A673 (cell line): ENCODE measurements at regions not wholly inside any gene's neighbourhood (a gene's known extent, or its start where the extent isn't known, plus 50 kb on each side); places are given as distances from the start of the nearest gene placed in this dataset.
"Not testable (repeated sequence)": the region's sequence is repeated elsewhere in the genome, so short reads cannot be mapped to it uniquely, and the experiment has no call there.

Source experiments
- BruUV-seq: library from RNA; stranded (reverse); fragments of 400-500 nt; replicated peaks from 2 replicates; lab custom pipeline; 2021; lab: Mats Ljungman, UMichigan
- CTCF ChIA-PET: fragments of 300-600 bp; sonication (Branson Sonifier 250); formaldehyde crosslinking; loops from one replicate; lab custom pipeline; 2022; ENCODE audit warnings: antibody characterized with exemption; lab: Charles Lee
- POLR2A ChIA-PET: fragments of 300-600 bp; sonication (Branson Sonifier 250); formaldehyde crosslinking; loops from one replicate; lab custom pipeline; 2022; ENCODE audit warnings: antibody characterized with exemption; ENCODE audit not compliant: low non-redundant PET; lab: Charles Lee
- DNase-seq: peaks from one replicate; pipeline ENCODE4 v3.0.0-alpha.2; 2015; ENCODE audit warnings: low spot score
- H3K27ac ChIP-seq: fragments of 200-600 bp; sonication (generic); 2 replicates; pipeline ENCODE4 v1.5.1; 2016; ENCODE audit warnings: mixed run types, low read depth, mild to moderate bottlenecking, mixed read lengths, antibody characterized with exemption, low read length; ENCODE audit not compliant: poor library complexity, severe bottlenecking
- H3K27me3 ChIP-seq: fragments of 200-600 bp; sonication (generic); replicated peaks from 2 replicates; pipeline ENCODE4 v1.6.1; 2017; ENCODE audit warnings: mixed run types, low read depth, mild to moderate bottlenecking, mixed read lengths, antibody characterized with exemption, low read length; ENCODE audit not compliant: insufficient read depth, poor library complexity
- H3K36me3 ChIP-seq: fragments of 200-600 bp; sonication (generic); 2 replicates; pipeline ENCODE4 v1.6.1; 2016; ENCODE audit warnings: mixed run types, mild to moderate bottlenecking, mixed read lengths, antibody characterized with exemption, low read length; ENCODE audit not compliant: insufficient read depth, poor library complexity, severe bottlenecking
- H3K4me1 ChIP-seq: fragments of 200-600 bp; sonication (generic); 2 replicates; pipeline ENCODE4 v1.6.1; 2017; ENCODE audit warnings: mixed run types, mild to moderate bottlenecking, mixed read lengths, antibody characterized with exemption, low read length; ENCODE audit not compliant: insufficient read depth, poor library complexity, severe bottlenecking
- H3K4me3 ChIP-seq: fragments of 200-600 bp; sonication (generic); 2 replicates; pipeline ENCODE4 v1.5.1; 2016; ENCODE audit warnings: low read depth, mixed run types, mild to moderate bottlenecking, mixed read lengths, low read length; ENCODE audit not compliant: poor library complexity, severe bottlenecking
- H3K9me3 ChIP-seq: fragments of 200-600 bp; sonication (generic); 2 replicates; pipeline ENCODE4 v1.6.1; 2016; ENCODE audit warnings: mixed run types, low read depth, mild to moderate bottlenecking, mixed read lengths, antibody characterized with exemption, low read length; ENCODE audit not compliant: poor library complexity, severe bottlenecking
- CTCF ChIP-seq: fragments of 300-800, 200-600 bp; sonication (generic); conservative IDR thresholded peaks from 2 replicates; pipeline ENCODE4 v1.5.1; 2017; ENCODE audit warnings: low read depth, mild to moderate bottlenecking, antibody characterized with exemption, low read length, moderate library complexity, mixed read lengths
- EZH2 ChIP-seq: fragments of 200-600 bp; sonication (generic); IDR thresholded peaks from 2 replicates; pipeline ENCODE4 v1.6.1; 2017; ENCODE audit warnings: borderline replicate concordance, low read depth, mild to moderate bottlenecking, mixed read lengths, antibody characterized with exemption, low read length; ENCODE audit not compliant: poor library complexity, severe bottlenecking
- intact Hi-C: fragments of 100-400 bp; cut with micrococcal nuclease; formaldehyde crosslinking; loops from one replicate; pipeline ENCODE4 v1.10.0; 2022; ENCODE audit not compliant: unreplicated experiment

GRCh38 chr11:67781967-67782366 is 107.5 kb upstream of the ALDH3B2 start:
- intact Hi-C loops, H3K4me1 ChIP-seq, BruUV-seq, CTCF ChIA-PET, H3K27me3 ChIP-seq, DNase-seq, H3K9me3 ChIP-seq, H3K36me3 ChIP-seq, H3K27ac ChIP-seq, POLR2A ChIA-PET, H3K4me3 ChIP-seq: not testable (repeated sequence)

GRCh38 chr11:67781506-67781905 is 107.1 kb upstream of the ALDH3B2 start:
- CTCF ChIA-PET, H3K4me3 ChIP-seq, H3K27me3 ChIP-seq, POLR2A ChIA-PET, H3K4me1 ChIP-seq, H3K36me3 ChIP-seq, BruUV-seq, H3K27ac ChIP-seq, intact Hi-C loops, DNase-seq, H3K9me3 ChIP-seq: not testable (repeated sequence)

GRCh38 chr11:67780056-67780455 is 105.6 kb upstream of the ALDH3B2 start:
- no peak for TF ChIP-seq EZH2
- intact Hi-C loops: no loop called here
- CTCF ChIA-PET: no interaction called here

GRCh38 chr11:67779189-67779875 is 104.9 kb upstream of the ALDH3B2 start:
- H3K4me3 ChIP-seq, H3K9me3 ChIP-seq, H3K27me3 ChIP-seq, H3K4me1 ChIP-seq, intact Hi-C loops, DNase-seq, H3K27ac ChIP-seq, H3K36me3 ChIP-seq, BruUV-seq, POLR2A ChIA-PET, CTCF ChIA-PET: not testable (repeated sequence)

More at GRCh38 chr11:67780056-67780455, 105.6 kb upstream of the ALDH3B2 start:
- no peaks in the 10 kb centered on the region for H3K9me3 ChIP-seq
- POLR2A ChIA-PET: no interaction called here
- no peaks in the 10 kb centered on the region for H3K27me3 ChIP-seq
- BruUV-seq: no TSS peak
- H3K4me1 ChIP-seq: no peaks in the 10 kb centered on the region
- H3K27ac ChIP-seq: no peak overlapping the region
- no peaks in the 10 kb centered on the region for H3K36me3 ChIP-seq
- DNase-seq: no peak
- no peak overlapping the region for H3K4me3 ChIP-seq

GRCh38 chr11:67776852-67777520 is 102.6 kb upstream of the ALDH3B2 start:
- no TSS peak for BruUV-seq
- Histone ChIP-seq H3K4me1 (no peaks in the 10 kb centered on the region), H3K9me3 (no peaks in the 10 kb centered on the region), H3K36me3 (no peaks in the 10 kb centered on the region), H3K27me3 (no peaks in the 10 kb centered on the region), H3K27ac (no peak overlapping the region), H3K4me3 (no peak overlapping the region)
- CTCF ChIA-PET: no interaction called here
- intact Hi-C loops: no loop called here
- POLR2A ChIA-PET: no interaction called here
- no peak for TF ChIP-seq CTCF
- no peak for TF ChIP-seq EZH2
- no peak for DNase-seq

- H3K27ac ChIP-seq, BruUV-seq, intact Hi-C loops, H3K27me3 ChIP-seq, H3K4me1 ChIP-seq, H3K9me3 ChIP-seq, DNase-seq, H3K4me3 ChIP-seq, POLR2A ChIA-PET, CTCF ChIA-PET, H3K36me3 ChIP-seq: not testable (repeated sequence)
Measured at GRCh38 chr11:67774175-67774574, 99.8 kb upstream of the ALDH3B2 start.
